Activated CD4-positive, alpha-beta memory T cell treated with anti-CD3 and anti-CD28 coated beads for 36 hours (primary cell): ENCODE measurements at regions not wholly inside any gene's neighbourhood (a gene's known extent, or its start where the extent isn't known, plus 50 kb on each side); places are given as distances from the start of the nearest gene placed in this dataset.

Source experiments
- CTCF ChIA-PET: fragments of 350-600 bp; sonication (Branson Sonifier 250); formaldehyde crosslinking; loops from one replicate; lab custom pipeline; 2021; ENCODE audit warnings: antibody characterized with exemption, inconsistent platforms; lab: Charles Lee
- POLR2A ChIA-PET: fragments of 350-600 bp; sonication (Branson Sonifier 250); formaldehyde crosslinking; loops from one replicate; lab custom pipeline; 2021; ENCODE audit warnings: antibody characterized with exemption; lab: Charles Lee
- DNase-seq: peaks from one replicate; pipeline ENCODE4 v3.0.0-alpha.2; 2020
- H3K27ac Mint-ChIP-seq: one replicate; pipeline ENCODE4 v1.8.0; 2021; ENCODE audit warnings: mixed read lengths
- H3K27me3 Mint-ChIP-seq: one replicate; pipeline ENCODE4 v1.8.0; 2021; ENCODE audit warnings: mixed read lengths
- H3K36me3 Mint-ChIP-seq: one replicate; pipeline ENCODE4 v1.8.0; 2021; ENCODE audit warnings: mixed read lengths
- H3K4me1 Mint-ChIP-seq: one replicate; pipeline ENCODE4 v1.8.0; 2021; ENCODE audit warnings: low read depth, mixed read lengths
- H3K4me3 Mint-ChIP-seq: one replicate; pipeline ENCODE4 v1.8.0; 2021; ENCODE audit warnings: mild to moderate bottlenecking, mixed read lengths
- H3K9me3 Mint-ChIP-seq: one replicate; pipeline ENCODE4 v1.8.0; 2021; ENCODE audit warnings: mixed read lengths
- intact Hi-C: fragments of 100-400 bp; cut with micrococcal nuclease; formaldehyde crosslinking; loops from one replicate; pipeline ENCODE4 v1.15.1; 2023

DNA sequence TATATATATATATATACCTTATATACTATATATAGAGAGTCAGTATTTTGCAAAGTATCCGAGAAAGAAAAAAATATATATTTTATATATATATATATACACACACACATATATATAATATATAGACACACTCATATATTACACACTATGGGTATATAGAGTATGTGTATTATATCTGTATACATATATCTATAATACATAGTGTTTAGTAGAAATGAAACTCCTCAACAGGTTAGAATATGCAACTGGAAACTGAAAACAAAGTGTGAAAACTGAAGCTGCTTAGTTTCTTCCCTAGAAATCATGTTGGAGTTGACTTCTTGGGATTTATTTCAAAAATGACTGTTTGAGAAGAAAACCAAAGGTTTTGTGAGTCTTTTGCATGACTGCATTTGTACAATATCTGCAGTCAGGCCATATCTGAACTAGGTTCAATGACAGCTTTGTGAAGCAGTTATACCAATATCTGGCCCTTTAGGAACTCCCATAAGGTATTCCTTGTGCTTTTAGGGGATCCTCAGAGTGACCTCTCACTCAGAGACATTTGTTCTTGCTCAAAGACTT, 284.1 kb downstream of the CASP12 start:
- CTCF ChIA-PET, result interaction anchor here (0.6 kb wide), 1 partner anchor 9 kb away, joined by 3 read pairs; no protein-coding TSS in a partner anchor
- intact Hi-C loops, result loop anchor here (5.0 to 10.0 kb wide), 3 partner anchors 43 to 261 kb away; no protein-coding TSS in a partner anchor
- no peaks in the 10 kb centered on the region for H3K27me3 Mint-ChIP-seq
- peaks cover 6% of the 10 kb centered on the region for H3K9me3 Mint-ChIP-seq
- no peaks in the 10 kb centered on the region for H3K36me3 Mint-ChIP-seq
- H3K27ac Mint-ChIP-seq, result no peak overlapping the region
- H3K4me1 Mint-ChIP-seq, result peaks cover 25% of the 10 kb centered on the region
- DNase-seq, result no peak
- POLR2A ChIA-PET, result interaction anchor here (1.5 kb wide), 1 partner anchor 10 kb away, joined by 4 read pairs; no protein-coding TSS in a partner anchor
- no peak overlapping the region for H3K4me3 Mint-ChIP-seq

- H3K27me3 Mint-ChIP-seq, result no peaks in the 10 kb centered on the region
- H3K4me1 Mint-ChIP-seq, result peaks cover 26% of the 10 kb centered on the region
- H3K36me3 Mint-ChIP-seq, result no peaks in the 10 kb centered on the region
- no peak for DNase-seq
- CTCF ChIA-PET, result interaction anchor here (1.8 kb wide), 1 partner anchor 263 kb away, joined by 5 read pairs; no protein-coding TSS in a partner anchor
- H3K9me3 Mint-ChIP-seq, result no peaks in the 10 kb centered on the region
- POLR2A ChIA-PET, result no interaction called here
- H3K4me3 Mint-ChIP-seq, result no peak overlapping the region
- H3K27ac Mint-ChIP-seq, result no peak overlapping the region
- intact Hi-C loops, result loop anchor here (1.0 to 10.0 kb wide), 4 partner anchors 47 to 1252 kb away; no protein-coding TSS in a partner anchor
Measured at GRCh38 chr11:104610635-104611034, 287.6 kb downstream of the CASP12 start.

DNA sequence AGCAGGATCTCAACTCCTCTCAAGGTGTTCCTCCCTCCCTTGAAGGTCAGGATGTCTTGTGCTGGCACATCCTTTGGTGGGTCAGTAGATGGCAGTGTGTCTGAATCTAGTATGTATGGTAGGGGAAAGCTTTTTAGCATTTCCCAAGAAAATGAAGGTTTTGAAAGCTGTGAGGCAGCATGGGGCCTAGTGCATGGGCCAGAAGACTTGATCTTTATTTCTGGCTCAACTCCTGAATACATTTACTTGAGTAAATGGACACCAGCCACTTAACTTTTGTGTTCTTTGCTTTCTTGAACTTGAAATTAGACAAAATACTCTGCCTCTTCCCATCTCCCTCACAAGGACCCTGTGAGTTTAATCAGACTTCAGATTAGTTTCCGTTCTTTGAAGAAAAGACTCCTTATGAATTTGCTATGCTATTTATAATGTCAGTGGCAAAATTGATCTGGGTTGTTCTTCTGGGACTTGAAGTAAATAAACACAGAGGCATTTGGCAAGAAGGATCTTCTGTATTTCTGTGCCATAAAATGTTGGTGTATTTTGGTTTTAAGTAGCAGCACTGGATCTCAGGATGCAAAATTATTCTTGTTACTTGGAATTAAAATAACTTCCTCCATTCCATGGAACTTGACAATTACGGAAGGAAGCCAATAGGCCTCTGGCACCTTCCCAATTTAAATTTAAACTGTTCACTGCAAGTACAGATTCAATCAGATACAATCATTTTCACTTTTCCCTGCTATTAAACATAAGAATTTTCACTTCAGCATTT, 288.8 kb downstream of the CASP12 start:
- POLR2A ChIA-PET, result no interaction called here
- peaks cover 23% of the 10 kb centered on the region for H3K4me1 Mint-ChIP-seq
- no peaks in the 10 kb centered on the region for H3K9me3 Mint-ChIP-seq
- no peaks in the 10 kb centered on the region for H3K36me3 Mint-ChIP-seq
- H3K27me3 Mint-ChIP-seq, result no peaks in the 10 kb centered on the region
- no peak overlapping the region for H3K27ac Mint-ChIP-seq
- intact Hi-C loops, result loop anchor here (1.0 to 10.0 kb wide), 6 partner anchors 48 to 1253 kb away; no protein-coding TSS in a partner anchor
- H3K4me3 Mint-ChIP-seq, result no peak overlapping the region
- peak; percentile 33 for DNase-seq
- CTCF ChIA-PET, result interaction anchor here (0.8 to 1.8 kb wide), 6 partner anchors 16 to 391 kb away, joined by 3 to 5 read pairs (median 3); partner anchors contain the start of gene CASP4

DNA sequence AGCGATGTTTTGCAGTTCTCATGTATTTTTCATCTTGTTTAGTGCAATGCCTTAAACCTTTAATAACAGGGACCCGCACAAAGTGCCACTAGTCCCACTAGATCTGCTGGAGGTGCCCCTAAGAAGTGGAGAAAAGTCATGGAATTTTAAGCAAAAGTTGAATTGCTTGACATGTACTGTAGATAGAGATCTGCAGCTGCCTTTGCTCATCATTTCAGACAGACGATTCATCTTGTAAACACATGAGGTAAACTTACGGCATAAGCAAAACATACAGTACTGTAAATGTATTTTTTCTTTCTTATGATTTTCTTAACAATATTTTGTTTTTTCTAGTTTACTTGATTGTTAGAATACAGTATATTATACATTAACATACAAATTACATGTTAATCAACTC, 295.6 kb downstream of the CASP12 start:
- intact Hi-C loops, result no loop called here
- H3K4me1 Mint-ChIP-seq, result no peaks in the 10 kb centered on the region
- POLR2A ChIA-PET, result no interaction called here
- no peaks in the 10 kb centered on the region for H3K27me3 Mint-ChIP-seq
- no peak overlapping the region for H3K27ac Mint-ChIP-seq
- H3K36me3 Mint-ChIP-seq, result no peaks in the 10 kb centered on the region
- H3K4me3 Mint-ChIP-seq, result no peak overlapping the region
- CTCF ChIA-PET, result interaction anchor here (0.6 kb wide), 1 partner anchor 53 kb away, joined by 3 read pairs; no protein-coding TSS in a partner anchor
- peaks cover 13% of the 10 kb centered on the region for H3K9me3 Mint-ChIP-seq
- no peak for DNase-seq

GRCh38 chr11:104594228-104594958, 303.9 kb downstream of the CASP12 start:
- no peaks in the 10 kb centered on the region for H3K9me3 Mint-ChIP-seq
- peaks cover 2% of the 10 kb centered on the region for H3K4me1 Mint-ChIP-seq
- CTCF ChIA-PET, result no interaction called here
- intact Hi-C loops, result no loop called here
- no peak for DNase-seq
- POLR2A ChIA-PET, result no interaction called here
- no peaks in the 10 kb centered on the region for H3K36me3 Mint-ChIP-seq
- no peak overlapping the region for H3K4me3 Mint-ChIP-seq
- H3K27me3 Mint-ChIP-seq, result no peaks in the 10 kb centered on the region
- H3K27ac Mint-ChIP-seq, result no peak overlapping the region

DNA sequence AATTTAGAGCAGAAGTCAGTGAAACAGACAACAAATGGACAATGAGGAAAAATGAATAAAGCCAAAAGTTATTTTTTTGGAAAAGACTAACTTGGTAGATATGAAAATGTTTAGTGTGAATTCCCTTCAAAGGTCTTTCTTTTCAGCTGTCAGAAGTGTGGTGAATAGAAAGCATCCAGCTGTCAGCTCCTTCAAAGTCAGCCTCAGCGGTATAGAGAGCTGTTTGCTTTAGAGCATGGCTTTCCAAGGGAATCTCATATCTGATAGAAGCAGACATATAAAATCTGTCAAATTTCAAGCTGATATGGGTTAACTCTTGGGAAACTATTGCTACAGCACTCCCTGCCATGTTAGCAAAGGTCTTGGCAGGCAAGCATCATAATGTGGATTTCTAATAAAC, 309.3 kb downstream of the CASP12 start:
- H3K27me3 Mint-ChIP-seq, result peaks cover 3% of the 10 kb centered on the region
- no peaks in the 10 kb centered on the region for H3K36me3 Mint-ChIP-seq
- H3K4me3 Mint-ChIP-seq, result no peak overlapping the region
- ChIA-PET CTCF (no interaction called here), POLR2A (no interaction called here)
- intact Hi-C loops, result no loop called here
- no peak overlapping the region for H3K27ac Mint-ChIP-seq
- H3K4me1 Mint-ChIP-seq, result no peaks in the 10 kb centered on the region
- no peak for DNase-seq
- H3K9me3 Mint-ChIP-seq, result no peaks in the 10 kb centered on the region

DNA sequence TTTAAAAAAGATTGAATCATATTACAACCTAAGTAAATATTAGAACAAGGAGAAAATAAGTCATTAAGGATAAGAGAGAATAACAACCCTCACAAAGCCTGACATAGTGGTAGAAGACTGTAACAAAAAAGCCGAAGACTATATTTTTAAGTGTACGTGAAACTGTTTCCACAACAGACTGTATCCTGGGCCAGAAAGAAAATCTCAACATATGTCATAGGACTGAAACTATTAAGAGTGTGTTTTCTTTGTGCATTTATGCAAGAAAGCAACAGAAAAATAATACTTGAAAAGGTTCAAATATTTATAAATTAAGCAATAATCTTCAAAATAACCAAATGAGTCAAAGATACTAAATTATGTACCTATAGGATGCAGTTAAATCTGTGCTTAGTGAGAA, 309.8 kb downstream of the CASP12 start:
- Mint-ChIP-seq H3K36me3 (no peaks in the 10 kb centered on the region), H3K27me3 (peaks cover 4% of the 10 kb centered on the region), H3K4me1 (no peaks in the 10 kb centered on the region), H3K9me3 (no peaks in the 10 kb centered on the region), H3K4me3 (no peak overlapping the region), H3K27ac (no peak overlapping the region)
- ChIA-PET CTCF (no interaction called here), POLR2A (no interaction called here)
- DNase-seq, result no peak
- intact Hi-C loops, result no loop called here

DNA sequence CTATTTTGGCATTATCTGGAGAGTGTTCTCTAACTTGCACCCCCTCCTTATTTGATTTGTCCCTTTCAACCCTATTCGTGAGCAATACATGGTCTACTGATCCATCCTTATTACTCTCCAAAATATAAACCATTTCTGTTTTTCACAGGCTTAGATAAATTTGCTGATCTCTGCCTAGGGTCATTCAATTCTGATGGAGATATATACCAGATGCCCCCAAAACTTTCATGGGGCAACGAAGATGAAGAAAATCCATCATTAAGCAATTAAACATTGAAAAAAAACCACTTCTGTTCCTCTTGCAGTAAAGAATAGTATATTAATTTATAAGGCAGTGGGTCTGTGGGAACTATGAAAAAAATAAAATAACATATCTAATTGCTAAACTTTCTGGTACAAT, 313.4 kb downstream of the CASP12 start:
- Mint-ChIP-seq H3K4me1 (no peaks in the 10 kb centered on the region), H3K27ac (no peak overlapping the region), H3K9me3 (no peaks in the 10 kb centered on the region), H3K36me3 (no peaks in the 10 kb centered on the region), H3K27me3 (peaks cover 10% of the 10 kb centered on the region), H3K4me3 (no peak overlapping the region)
- POLR2A ChIA-PET, result no interaction called here
- no peak for DNase-seq
- intact Hi-C loops, result no loop called here
- CTCF ChIA-PET, result no interaction called here

DNA sequence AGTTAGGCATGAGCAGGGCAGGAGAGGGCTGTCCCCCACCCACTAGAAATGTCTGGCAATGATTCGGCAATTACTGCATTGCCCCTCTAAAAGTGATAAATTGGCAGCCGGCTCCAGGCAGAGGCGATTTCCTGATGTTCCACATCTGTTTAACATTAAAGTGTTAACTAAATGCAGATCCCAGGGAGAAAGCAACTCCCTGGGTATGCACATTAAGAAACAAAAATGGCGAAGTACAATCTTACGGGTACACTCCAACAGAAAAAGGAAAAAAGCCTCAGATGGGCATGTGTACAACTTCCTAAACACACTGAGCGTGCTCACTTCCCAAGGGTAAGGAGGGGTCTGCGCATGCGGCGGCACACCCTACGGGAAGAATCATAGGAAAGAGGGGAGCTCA, 314.4 kb downstream of the CASP12 start:
- no peak for DNase-seq
- CTCF ChIA-PET, result no interaction called here
- H3K27ac Mint-ChIP-seq, result no peak overlapping the region
- intact Hi-C loops, result no loop called here
- POLR2A ChIA-PET, result no interaction called here
- H3K9me3 Mint-ChIP-seq, result no peaks in the 10 kb centered on the region
- H3K27me3 Mint-ChIP-seq, result peaks cover 10% of the 10 kb centered on the region
- H3K4me1 Mint-ChIP-seq, result no peaks in the 10 kb centered on the region
- H3K4me3 Mint-ChIP-seq, result no peak overlapping the region
- H3K36me3 Mint-ChIP-seq, result no peaks in the 10 kb centered on the region

DNA sequence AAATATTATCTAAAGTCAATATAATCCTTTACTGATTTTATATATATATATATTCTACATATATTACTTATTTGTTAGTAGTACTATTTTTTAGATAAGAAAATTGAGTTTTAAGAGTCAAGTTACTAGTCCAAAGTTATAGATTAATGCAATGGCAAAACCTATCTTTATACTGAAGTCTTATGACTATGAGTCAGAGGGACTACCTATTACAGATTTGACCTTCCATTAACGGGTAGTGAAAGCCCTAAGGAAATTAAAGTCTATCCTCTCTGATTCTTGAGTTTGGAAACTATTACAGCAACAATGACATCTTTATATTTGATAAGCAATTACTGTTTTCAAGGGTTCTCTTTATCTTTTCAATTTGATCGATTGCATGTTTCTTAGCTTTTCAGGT, 315.8 kb downstream of the CASP12 start:
- Mint-ChIP-seq H3K4me1 (no peaks in the 10 kb centered on the region), H3K27ac (no peak overlapping the region), H3K27me3 (peaks cover 10% of the 10 kb centered on the region), H3K9me3 (no peaks in the 10 kb centered on the region), H3K4me3 (no peak overlapping the region), H3K36me3 (no peaks in the 10 kb centered on the region)
- intact Hi-C loops, result no loop called here
- CTCF ChIA-PET, result no interaction called here
- POLR2A ChIA-PET, result no interaction called here
- DNase-seq, result no peak

DNA sequence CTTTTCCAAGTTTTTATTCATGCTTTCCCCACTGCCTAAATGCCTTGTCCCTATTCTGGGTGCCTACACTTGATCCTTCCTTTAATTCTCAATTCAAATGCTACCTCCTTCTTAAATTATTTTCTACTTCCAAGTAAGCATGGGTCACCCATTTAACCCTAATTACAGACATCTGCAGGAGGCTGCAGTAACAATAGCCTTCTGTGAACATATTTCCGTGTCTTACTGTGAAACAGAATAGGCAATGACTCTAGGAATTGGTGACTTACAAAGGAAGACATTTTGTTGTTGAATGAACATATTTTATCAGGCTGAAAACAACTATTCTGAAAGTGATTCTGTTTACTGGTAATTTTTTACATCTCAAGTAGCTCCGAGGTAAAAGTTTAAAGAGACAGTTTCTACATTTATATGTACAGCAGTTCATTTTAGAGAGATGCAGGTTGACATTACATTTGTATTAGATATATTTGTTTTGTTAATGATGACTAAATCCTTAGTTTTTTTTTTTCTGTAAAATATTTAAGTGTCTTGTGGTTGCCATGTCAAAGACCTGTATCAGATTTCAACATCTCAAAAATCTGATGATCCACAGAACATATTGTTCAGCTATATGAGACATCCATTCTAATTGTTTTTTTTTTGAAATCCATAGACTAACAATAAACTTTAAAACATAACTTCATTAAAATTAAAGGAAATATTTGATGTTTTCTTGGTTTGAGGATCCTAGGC, 316.8 kb downstream of the CASP12 start:
- Mint-ChIP-seq H3K9me3 (no peaks in the 10 kb centered on the region), H3K4me3 (no peak overlapping the region), H3K27ac (no peak overlapping the region), H3K36me3 (no peaks in the 10 kb centered on the region), H3K27me3 (peaks cover 10% of the 10 kb centered on the region), H3K4me1 (no peaks in the 10 kb centered on the region)
- intact Hi-C loops, result no loop called here
- CTCF ChIA-PET, result interaction anchor here (0.7 kb wide), 1 partner anchor 17 kb away, joined by 3 read pairs; no protein-coding TSS in a partner anchor
- POLR2A ChIA-PET, result no interaction called here
- DNase-seq, result no peak
